MCF 10A (cell line): ENCODE measurements at regions not wholly inside any gene's neighbourhood (a gene's known extent, or its start where the extent isn't known, plus 50 kb on each side); places are given as distances from the start of the nearest gene placed in this dataset.

Experiments
- BruUV-seq: library from RNA; stranded (reverse); fragments of 400-500 nt; replicated peaks from 2 replicates; lab custom pipeline; 2021; lab: Mats Ljungman, UMichigan
- CTCF ChIA-PET: fragments of 300-600 bp; sonication (Branson Sonifier 250); formaldehyde crosslinking; extraction: SDS; loops from one replicate; lab custom pipeline; 2021; ENCODE audit warnings: antibody characterized with exemption, inconsistent platforms; lab: Yijun Ruan, JAX
- POLR2A ChIA-PET: fragments of 300-600, 350-650 bp; sonication (Branson Sonifier 250); formaldehyde crosslinking; extraction: SDS; loops from one replicate; lab custom pipeline; 2020; ENCODE audit warnings: antibody characterized with exemption, inconsistent platforms; lab: Yijun Ruan, JAX
- DNase-seq: peaks from one replicate; pipeline ENCODE4 v3.0.0-alpha.2; 2018; ENCODE audit not compliant: unreplicated experiment
- H3K27ac Mint-ChIP-seq: one replicate; pipeline ENCODE4 v1.8.0; 2022; ENCODE audit warnings: mild to moderate bottlenecking, low read depth, mixed read lengths; ENCODE audit not compliant: unreplicated experiment
- H3K27me3 Mint-ChIP-seq: one replicate; pipeline ENCODE4 v1.8.0; 2022; ENCODE audit warnings: mixed read lengths; ENCODE audit not compliant: insufficient read depth, unreplicated experiment
- H3K36me3 Mint-ChIP-seq: one replicate; pipeline ENCODE4 v1.8.0; 2022; ENCODE audit warnings: mild to moderate bottlenecking, moderate library complexity, mixed read lengths; ENCODE audit not compliant: insufficient read depth, unreplicated experiment
- H3K4me1 Mint-ChIP-seq: one replicate; pipeline ENCODE4 v1.8.0; 2022; ENCODE audit warnings: mixed read lengths; ENCODE audit not compliant: insufficient read depth, unreplicated experiment
- H3K4me3 Mint-ChIP-seq: one replicate; pipeline ENCODE4 v1.8.0; 2022; ENCODE audit warnings: mild to moderate bottlenecking, moderate library complexity, mixed read lengths; ENCODE audit not compliant: unreplicated experiment
- H3K9me3 Mint-ChIP-seq: one replicate; pipeline ENCODE4 v1.8.0; 2022; ENCODE audit warnings: mixed read lengths; ENCODE audit not compliant: unreplicated experiment
- intact Hi-C: fragments of 100-400 bp; cut with micrococcal nuclease; formaldehyde crosslinking; loops from 2 replicates; pipeline ENCODE4 v1.14.1; 2022
- TF ChIP-seq, protein P1 (sequence below): fragments of 200-600 bp; IDR thresholded peaks from one replicate; pipeline ENCODE4 v1.8.0; 2022; ENCODE audit warnings: antibody characterized with exemption, mild to moderate bottlenecking; ENCODE audit not compliant: unreplicated experiment

DNA sequence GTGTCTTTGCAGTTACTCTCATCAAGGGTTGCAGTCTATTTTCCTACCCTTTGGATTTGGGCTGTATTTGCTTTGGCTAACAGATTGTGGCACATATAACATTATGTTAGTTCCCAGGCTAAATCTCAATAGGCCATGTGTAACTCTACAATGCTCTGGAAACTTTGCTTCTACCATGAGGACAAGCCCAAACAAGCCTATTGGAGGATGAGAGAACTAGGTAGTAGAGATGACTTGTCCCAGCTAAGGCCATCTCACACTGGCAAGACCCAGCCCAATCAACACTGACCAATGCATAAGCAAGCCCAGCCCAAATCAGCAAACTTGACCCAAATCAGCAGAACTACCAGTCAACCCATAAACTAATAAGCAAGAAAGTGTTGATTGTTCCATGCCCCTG lies 311.8 kb downstream of the NDFIP2 start:
- no TSS peak for BruUV-seq
- CTCF ChIA-PET: interaction anchor here (0.6 to 1.2 kb wide), 2 partner anchors 10 to 150 kb away, joined by 3 to 8 read pairs; no protein-coding TSS in a partner anchor

GRCh38 chr13:79791471-79792042 lies 310.6 kb downstream of the NDFIP2 start:
- H3K27ac Mint-ChIP-seq: no peak overlapping the region
- peaks cover 11% of the 10 kb centered on the region for H3K4me1 Mint-ChIP-seq
- TF ChIP-seq, protein P1, sequence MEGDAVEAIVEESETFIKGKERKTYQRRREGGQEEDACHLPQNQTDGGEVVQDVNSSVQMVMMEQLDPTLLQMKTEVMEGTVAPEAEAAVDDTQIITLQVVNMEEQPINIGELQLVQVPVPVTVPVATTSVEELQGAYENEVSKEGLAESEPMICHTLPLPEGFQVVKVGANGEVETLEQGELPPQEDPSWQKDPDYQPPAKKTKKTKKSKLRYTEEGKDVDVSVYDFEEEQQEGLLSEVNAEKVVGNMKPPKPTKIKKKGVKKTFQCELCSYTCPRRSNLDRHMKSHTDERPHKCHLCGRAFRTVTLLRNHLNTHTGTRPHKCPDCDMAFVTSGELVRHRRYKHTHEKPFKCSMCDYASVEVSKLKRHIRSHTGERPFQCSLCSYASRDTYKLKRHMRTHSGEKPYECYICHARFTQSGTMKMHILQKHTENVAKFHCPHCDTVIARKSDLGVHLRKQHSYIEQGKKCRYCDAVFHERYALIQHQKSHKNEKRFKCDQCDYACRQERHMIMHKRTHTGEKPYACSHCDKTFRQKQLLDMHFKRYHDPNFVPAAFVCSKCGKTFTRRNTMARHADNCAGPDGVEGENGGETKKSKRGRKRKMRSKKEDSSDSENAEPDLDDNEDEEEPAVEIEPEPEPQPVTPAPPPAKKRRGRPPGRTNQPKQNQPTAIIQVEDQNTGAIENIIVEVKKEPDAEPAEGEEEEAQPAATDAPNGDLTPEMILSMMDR: no peak
- no TSS peak for BruUV-seq
- H3K27me3 Mint-ChIP-seq: no peaks in the 10 kb centered on the region
- CTCF ChIA-PET: interaction anchor here (0.6 to 1.2 kb wide), 2 partner anchors 9 to 160 kb away, joined by 3 to 8 read pairs; no protein-coding TSS in a partner anchor
- no peak for DNase-seq
- H3K4me3 Mint-ChIP-seq: no peak overlapping the region
- intact Hi-C loops: no loop called here
- no peaks in the 10 kb centered on the region for H3K36me3 Mint-ChIP-seq
- H3K9me3 Mint-ChIP-seq: peaks cover 14% of the 10 kb centered on the region
- POLR2A ChIA-PET: interaction anchor here (0.7 kb wide), 1 partner anchor 50 kb away, joined by 3 read pairs; no protein-coding TSS in a partner anchor

More for the DNA sequence above, 311.8 kb downstream of the NDFIP2 start:
- Mint-ChIP-seq H3K27ac (no peak overlapping the region), H3K4me3 (no peak overlapping the region), H3K9me3 (peaks cover 10% of the 10 kb centered on the region), H3K4me1 (peaks cover 11% of the 10 kb centered on the region), H3K27me3 (no peaks in the 10 kb centered on the region), H3K36me3 (no peaks in the 10 kb centered on the region)
- POLR2A ChIA-PET: no interaction called here
- TF ChIP-seq, protein P1: no peak
- intact Hi-C loops: no loop called here
- no peak for DNase-seq

DNA sequence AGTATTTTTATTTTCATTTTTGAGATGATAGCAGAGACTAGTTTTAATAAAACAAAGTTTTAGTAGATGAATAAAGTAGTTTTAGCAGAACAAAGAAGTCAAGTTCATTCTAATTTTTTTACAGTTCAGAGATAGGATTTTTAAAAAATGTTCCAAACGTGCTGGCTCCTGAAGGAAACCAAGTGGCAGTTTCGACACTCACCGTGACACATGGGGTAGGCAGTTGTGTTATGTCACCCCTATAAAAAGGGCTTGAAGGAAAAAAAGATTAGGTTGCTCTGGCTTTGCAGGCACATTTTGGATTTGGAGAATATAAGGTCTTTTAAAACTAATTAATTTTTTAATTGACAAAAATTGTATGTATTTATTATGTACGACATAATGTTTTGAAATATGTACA lies 305.2 kb downstream of the NDFIP2 start:
- Mint-ChIP-seq H3K4me3 (no peak overlapping the region), H3K27ac (no peak overlapping the region), H3K9me3 (peaks cover 17% of the 10 kb centered on the region), H3K4me1 (peaks cover 4% of the 10 kb centered on the region), H3K36me3 (no peaks in the 10 kb centered on the region), H3K27me3 (no peaks in the 10 kb centered on the region)
- DNase-seq: no peak
- no TSS peak for BruUV-seq
- TF ChIP-seq, protein P1: no peak
- intact Hi-C loops: no loop called here
- ChIA-PET CTCF (no interaction called here), POLR2A (interaction anchor here (0.6 kb wide), 2 partner anchors 337 to 650 kb away, joined by 3 to 4 read pairs; no protein-coding TSS in a partner anchor)

- H3K36me3 Mint-ChIP-seq: no peaks in the 10 kb centered on the region
- TF ChIP-seq, protein P1: no peak
- CTCF ChIA-PET: interaction anchor here (0.7 to 1.9 kb wide), 3 partner anchors 10 to 561 kb away, joined by 3 to 8 read pairs (median 3); no protein-coding TSS in a partner anchor
- no peak overlapping the region for H3K4me3 Mint-ChIP-seq
- H3K27me3 Mint-ChIP-seq: no peaks in the 10 kb centered on the region
- no peak overlapping the region for H3K27ac Mint-ChIP-seq
- intact Hi-C loops: no loop called here
- DNase-seq: no peak
- H3K4me1 Mint-ChIP-seq: peaks cover 18% of the 10 kb centered on the region
- POLR2A ChIA-PET: interaction anchor here (1.5 to 1.6 kb wide), 2 partner anchors 160 to 558 kb away, joined by 3 read pairs; partner anchors contain the start of gene SPRY2
- BruUV-seq: no TSS peak
- H3K9me3 Mint-ChIP-seq: peaks cover 7% of the 10 kb centered on the region
These were observed 301.7 kb downstream of the NDFIP2 start for GRCh38 chr13:79782541-79783205.
